Neural progenitor cell (in vitro differentiated cells): ENCODE measurements at regions not wholly inside any gene's neighbourhood (a gene's known extent, or its start where the extent isn't known, plus 50 kb on each side); places are given as distances from the start of the nearest gene placed in this dataset.

ENCODE experiments used
- DNase-seq: peaks from one replicate; pipeline ENCODE4 v3.0.0-alpha.2; 2016; ENCODE audit warnings: low spot score
- H2AFZ ChIP-seq: fragments of 200-600 bp; sonication (generic); replicated peaks from 2 replicates; pipeline ENCODE4 v1.6.1; 2016; ENCODE audit warnings: antibody characterized with exemption
- H3F3A ChIP-seq: fragments of 200-600 bp; sonication (generic); 2 replicates; pipeline ENCODE4 v1.6.1; 2016; ENCODE audit warnings: antibody characterized with exemption, low read depth
- H3K27ac ChIP-seq: fragments of 200-600 bp; sonication (generic); 2 replicates; pipeline ENCODE4 v1.5.1; 2016; ENCODE audit warnings: mild to moderate bottlenecking
- H3K27me3 ChIP-seq: fragments of 200-600 bp; sonication (generic); 2 replicates; pipeline ENCODE4 v1.6.1; 2016; ENCODE audit warnings: mild to moderate bottlenecking, moderate library complexity
- H3K36me3 ChIP-seq: fragments of 200-600 bp; sonication (generic); 2 replicates; pipeline ENCODE4 v1.5.1; 2016
- H3K4me1 ChIP-seq: fragments of 200-600 bp; sonication (generic); 2 replicates; pipeline ENCODE4 v1.6.1; 2016; ENCODE audit warnings: mixed run types
- H3K4me2 ChIP-seq: fragments of 200-600 bp; sonication (generic); 2 replicates; pipeline ENCODE4 v1.6.1; 2016
- H3K4me3 ChIP-seq: fragments of 200-600 bp; sonication (generic); 2 replicates; pipeline ENCODE4 v1.5.1; 2016
- H3K79me2 ChIP-seq: fragments of 200-600 bp; sonication (generic); 2 replicates; pipeline ENCODE4 v1.6.1; 2016; ENCODE audit warnings: low read depth
- H3K9ac ChIP-seq: fragments of 200-600 bp; sonication (generic); 2 replicates; pipeline ENCODE4 v1.6.1; 2016
- H3K9me3 ChIP-seq: fragments of 200-600 bp; sonication (generic); 2 replicates; pipeline ENCODE4 v1.5.1; 2016; ENCODE audit warnings: low read depth
- H4K20me1 ChIP-seq: fragments of 200-600 bp; sonication (generic); 2 replicates; pipeline ENCODE4 v1.6.1; 2016; ENCODE audit warnings: low read depth
- H3K27ac Mint-ChIP-seq: 3 replicates; pipeline ENCODE4 v1.8.0; 2021; ENCODE audit warnings: mixed read lengths
- H3K27me3 Mint-ChIP-seq: 2 replicates; pipeline ENCODE4 v1.8.0; 2022; ENCODE audit warnings: low read depth, mild to moderate bottlenecking, inconsistent platforms, moderate library complexity, mixed read lengths; ENCODE audit not compliant: insufficient read depth
- H3K36me3 Mint-ChIP-seq: 3 replicates; pipeline ENCODE4 v1.8.0; 2021; ENCODE audit warnings: mixed read lengths
- H3K4me1 Mint-ChIP-seq: 3 replicates; pipeline ENCODE4 v1.8.0; 2021; ENCODE audit warnings: mixed read lengths
- H3K4me3 Mint-ChIP-seq: 3 replicates; pipeline ENCODE4 v1.8.0; 2021; ENCODE audit warnings: mild to moderate bottlenecking, moderate library complexity, mixed read lengths
- H3K9me3 Mint-ChIP-seq: 3 replicates; pipeline ENCODE4 v1.8.0; 2020; ENCODE audit warnings: mixed read lengths
- EZH2 ChIP-seq: fragments of 200-600 bp; sonication (generic); IDR thresholded peaks from 2 replicates; pipeline ENCODE4 v1.6.1; 2017; ENCODE audit warnings: antibody characterized with exemption, mild to moderate bottlenecking, moderate library complexity
- EZH2phosphoT487 ChIP-seq: fragments of 200-600 bp; sonication (generic); IDR thresholded peaks from 2 replicates; pipeline ENCODE4 v1.6.1; 2017; ENCODE audit warnings: antibody characterized with exemption
- TF ChIP-seq, protein P1 (sequence below): fragments of 200-600 bp; sonication (generic); IDR thresholded peaks from 2 replicates; pipeline ENCODE4 v1.5.1; 2017; ENCODE audit warnings: antibody characterized with exemption, mild to moderate bottlenecking

DNA sequence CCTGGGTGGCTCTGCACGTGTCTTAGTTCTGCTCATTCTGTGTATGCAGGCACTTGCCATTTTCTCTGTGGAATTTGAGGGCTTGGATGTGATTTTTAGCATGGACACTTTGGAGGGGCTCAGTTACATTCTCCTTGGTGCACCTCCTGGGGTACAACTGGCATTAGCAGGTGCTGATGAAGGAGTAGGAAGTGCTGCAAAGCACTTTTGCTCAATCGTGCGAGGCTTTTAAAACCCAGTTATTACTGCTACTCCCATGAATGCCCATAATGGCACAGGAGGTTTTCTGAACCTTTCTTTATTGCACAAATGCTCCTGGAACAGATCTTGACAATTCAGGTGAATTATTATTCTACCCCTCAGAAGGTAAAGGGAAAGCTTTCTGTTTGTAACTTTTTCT, 78.7 kb downstream of the SLC25A47 start:
- TF ChIP-seq EZH2phosphoT487 (no peak), EZH2 (no peak)
- TF ChIP-seq, protein P1, sequence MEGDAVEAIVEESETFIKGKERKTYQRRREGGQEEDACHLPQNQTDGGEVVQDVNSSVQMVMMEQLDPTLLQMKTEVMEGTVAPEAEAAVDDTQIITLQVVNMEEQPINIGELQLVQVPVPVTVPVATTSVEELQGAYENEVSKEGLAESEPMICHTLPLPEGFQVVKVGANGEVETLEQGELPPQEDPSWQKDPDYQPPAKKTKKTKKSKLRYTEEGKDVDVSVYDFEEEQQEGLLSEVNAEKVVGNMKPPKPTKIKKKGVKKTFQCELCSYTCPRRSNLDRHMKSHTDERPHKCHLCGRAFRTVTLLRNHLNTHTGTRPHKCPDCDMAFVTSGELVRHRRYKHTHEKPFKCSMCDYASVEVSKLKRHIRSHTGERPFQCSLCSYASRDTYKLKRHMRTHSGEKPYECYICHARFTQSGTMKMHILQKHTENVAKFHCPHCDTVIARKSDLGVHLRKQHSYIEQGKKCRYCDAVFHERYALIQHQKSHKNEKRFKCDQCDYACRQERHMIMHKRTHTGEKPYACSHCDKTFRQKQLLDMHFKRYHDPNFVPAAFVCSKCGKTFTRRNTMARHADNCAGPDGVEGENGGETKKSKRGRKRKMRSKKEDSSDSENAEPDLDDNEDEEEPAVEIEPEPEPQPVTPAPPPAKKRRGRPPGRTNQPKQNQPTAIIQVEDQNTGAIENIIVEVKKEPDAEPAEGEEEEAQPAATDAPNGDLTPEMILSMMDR: no peak
- H3K4me1 Mint-ChIP-seq: peaks cover 63% of the 10 kb centered on the region
- Histone ChIP-seq H3K27ac (no peak overlapping the region), H3K36me3 (no peaks in the 10 kb centered on the region), H4K20me1 (no peaks in the 10 kb centered on the region), H3K4me1 (peaks cover 39% of the 10 kb centered on the region), H3K79me2 (no peaks in the 10 kb centered on the region), H3K9me3 (no peaks in the 10 kb centered on the region), H3K27me3 (no peaks in the 10 kb centered on the region), H3K4me3 (no peak overlapping the region), H3K9ac (no peak overlapping the region), H3K4me2 (no peak overlapping the region), H2AFZ (no peak overlapping the region), H3F3A (peaks cover 14% of the 10 kb centered on the region)
- H3K9me3 Mint-ChIP-seq: no peaks in the 10 kb centered on the region
- no peak overlapping the region for H3K4me3 Mint-ChIP-seq
- peak overlapping the region; percentile 65 for H3K27ac Mint-ChIP-seq
- H3K27me3 Mint-ChIP-seq: peaks cover 3% of the 10 kb centered on the region
- no peak for DNase-seq
- no peaks in the 10 kb centered on the region for H3K36me3 Mint-ChIP-seq

DNA sequence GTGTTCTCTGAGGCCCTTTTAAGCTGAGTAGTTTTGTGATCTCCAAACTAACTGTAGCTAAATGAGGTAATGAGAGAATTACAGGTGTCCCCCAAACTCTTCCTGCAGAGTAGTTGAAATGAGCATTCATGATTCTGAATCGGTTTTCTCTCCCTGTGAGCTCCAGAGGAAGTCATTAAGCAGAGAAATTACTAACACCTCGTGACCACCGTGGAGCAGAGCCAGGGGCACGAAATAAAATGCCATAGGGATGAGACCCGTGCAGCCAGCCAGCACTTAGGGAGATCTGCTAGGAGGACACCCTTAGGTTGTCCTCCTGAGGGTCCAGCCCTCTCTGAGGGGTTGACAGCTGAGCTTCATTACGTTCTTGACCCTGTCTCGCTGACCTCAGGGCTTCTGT, 79.5 kb downstream of the SLC25A47 start:
- Histone ChIP-seq H4K20me1 (no peaks in the 10 kb centered on the region), H3K4me2 (no peak overlapping the region), H3K27ac (no peak overlapping the region), H2AFZ (no peak overlapping the region), H3F3A (peaks cover 8% of the 10 kb centered on the region), H3K4me1 (peaks cover 30% of the 10 kb centered on the region), H3K79me2 (no peaks in the 10 kb centered on the region), H3K4me3 (no peak overlapping the region), H3K9ac (no peak overlapping the region), H3K36me3 (no peaks in the 10 kb centered on the region), H3K27me3 (no peaks in the 10 kb centered on the region), H3K9me3 (no peaks in the 10 kb centered on the region)
- no peak for DNase-seq
- peaks cover 3% of the 10 kb centered on the region for H3K27me3 Mint-ChIP-seq
- no peaks in the 10 kb centered on the region for H3K36me3 Mint-ChIP-seq
- TF ChIP-seq EZH2 (no peak), EZH2phosphoT487 (no peak)
- TF ChIP-seq, protein P1: no peak
- peaks cover 63% of the 10 kb centered on the region for H3K4me1 Mint-ChIP-seq
- H3K9me3 Mint-ChIP-seq: no peaks in the 10 kb centered on the region
- H3K27ac Mint-ChIP-seq: no peak overlapping the region
- H3K4me3 Mint-ChIP-seq: no peak overlapping the region

DNA sequence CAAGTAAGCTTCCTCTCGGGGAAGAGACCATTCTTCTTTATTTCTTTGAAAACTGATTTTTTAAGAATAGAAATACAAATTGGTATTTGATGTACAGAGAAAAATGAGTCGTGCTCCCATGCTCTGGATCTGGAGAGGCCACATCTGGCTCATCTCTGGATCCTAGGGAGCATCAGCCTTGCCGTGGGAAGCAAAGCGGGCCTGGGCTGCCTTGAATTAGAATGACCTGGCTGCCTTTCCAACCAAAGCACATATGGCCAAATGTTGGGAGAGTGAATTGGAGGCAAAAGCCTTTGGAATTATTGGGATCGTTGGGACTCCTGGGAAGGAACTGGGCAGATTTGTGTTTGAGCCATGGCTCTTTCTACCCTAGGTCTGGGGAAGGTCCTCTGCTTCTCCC, 80.0 kb downstream of the SLC25A47 start:
- Histone ChIP-seq H3K79me2 (no peaks in the 10 kb centered on the region), H3F3A (peaks cover 8% of the 10 kb centered on the region), H3K9me3 (no peaks in the 10 kb centered on the region), H3K27me3 (no peaks in the 10 kb centered on the region), H3K27ac (no peak overlapping the region), H3K4me2 (no peak overlapping the region), H3K36me3 (no peaks in the 10 kb centered on the region), H2AFZ (no peak overlapping the region), H3K4me1 (peaks cover 26% of the 10 kb centered on the region), H4K20me1 (no peaks in the 10 kb centered on the region), H3K4me3 (no peak overlapping the region), H3K9ac (no peak overlapping the region)
- H3K27me3 Mint-ChIP-seq: peaks cover 3% of the 10 kb centered on the region
- no peak for DNase-seq
- H3K27ac Mint-ChIP-seq: peak overlapping the region; percentile 50
- no peak overlapping the region for H3K4me3 Mint-ChIP-seq
- no peaks in the 10 kb centered on the region for H3K36me3 Mint-ChIP-seq
- no peaks in the 10 kb centered on the region for H3K9me3 Mint-ChIP-seq
- TF ChIP-seq, protein P1: no peak
- TF ChIP-seq EZH2phosphoT487: no peak
- H3K4me1 Mint-ChIP-seq: peaks cover 64% of the 10 kb centered on the region
